Esophagus squamous epithelium (tissue), 5 donors: ENCODE measurements at regions not wholly inside any gene's neighbourhood (a gene's known extent, or its start where the extent isn't known, plus 50 kb on each side); places are given as distances from the start of the nearest gene placed in this dataset.
A peak's percentile ranks its signal among the peaks of the same experiment; 100 is the strongest.

ENCODE experiments used
- DNase-seq: peaks from one replicate; lab custom pipeline; 2025; lab: John Stamatoyannopoulos, UW
- H3K27ac ChIP-seq, 4 donors: fragments of 200-600 bp; sonication (generic); one replicate each; pipeline ENCODE4 v1.5.1; 2016 to 2019; ENCODE audit warnings: mild to moderate bottlenecking in 1 of 4
- H3K27me3 ChIP-seq, 4 donors: fragments of 200-600 bp; sonication (generic); 1 replicate in 3 of 4; 2 replicates in 1 of 4; pipeline versions ENCODE4 v1.5.1 to v1.6.0; 2017 to 2021; ENCODE audit warnings: antibody characterized with exemption in 1 of 4
- H3K36me3 ChIP-seq, 3 donors: fragments of 200-600 bp; sonication (generic); one replicate each; pipeline ENCODE4 v1.5.1; 2016 to 2019
- H3K4me1 ChIP-seq, 3 donors: fragments of 200-600 bp; sonication (generic); one replicate each; pipeline ENCODE4 v1.5.1; 2017 to 2019
- H3K4me3 ChIP-seq, 4 donors: fragments of 200-600 bp; sonication (generic); 1 replicate in 3 of 4; 2 replicates in 1 of 4; pipeline ENCODE4 v1.5.1; 2016 to 2019; ENCODE audit warnings: mild to moderate bottlenecking in 2 of 4, moderate library complexity in 1 of 4
- H3K9me3 ChIP-seq, 3 donors: fragments of 200-600 bp; sonication (generic); one replicate each; pipeline ENCODE4 v1.5.1; 2016 to 2019
- POLR2A ChIP-seq, 4 donors: fragments of 450-650 bp; IDR thresholded peaks; one replicate each; pipeline ENCODE4 v1.6.1; 2017; ENCODE audit warnings: antibody characterized with exemption in 4 of 4, mild to moderate bottlenecking in 4 of 4, moderate library complexity in 3 of 4
- WGBS, 2 donors: methylation state at CpG; one replicate each; pipeline ENCODE4 v1.1.5; 2018; 5-methylcytosine and 5-hydroxymethylcytosine counted together
- intact Hi-C: fragments of 100-400 bp; cut with DNase I; formaldehyde crosslinking; loops from one replicate; pipeline ENCODE4 v1.15.0; 2022
- TF ChIP-seq, protein P1 (sequence below), 6 experiments: fragments of 450-650 bp in 4 of 6; fragments of 200-600 bp in 2 of 6; sonication (generic) in 2 of 6; IDR thresholded peaks; one replicate each; pipeline ENCODE4 v1.5.1; 2016 to 2019; ENCODE audit warnings: antibody characterized with exemption in 6 of 6, mild to moderate bottlenecking in 4 of 6, moderate library complexity in 4 of 6
- donor health status: DM: yes; HTN: yes; CAD: no.

DNA sequence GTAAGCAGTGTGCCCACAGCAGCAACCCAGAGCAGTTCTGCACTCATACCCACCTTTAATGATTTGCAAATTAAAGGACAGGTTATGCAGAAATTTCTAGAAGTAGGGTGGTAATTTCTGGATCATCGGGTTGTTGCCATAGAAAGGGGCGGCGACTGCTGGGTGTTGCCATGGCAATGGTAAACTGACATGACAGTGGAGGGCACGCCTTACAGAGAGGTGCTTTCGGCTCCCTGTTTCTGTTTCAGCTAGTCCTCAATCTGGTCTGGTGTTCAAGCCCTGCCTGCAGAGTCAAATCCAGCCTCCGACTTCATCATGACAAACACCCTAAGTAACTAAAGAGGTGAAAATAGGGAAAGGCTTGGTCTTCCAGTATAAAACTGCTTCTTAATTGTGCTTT lies 667.7 kb downstream of the SOCS6 start:
- no peak for DNase-seq
- Histone ChIP-seq H3K27me3 (no peaks in the 10 kb centered on the region), H3K4me1 (no peaks in the 10 kb centered on the region), H3K4me3 (no peak overlapping the region), H3K9me3 (peaks cover 0 to 6% (median 0%) of the 10 kb centered on the region in 3 donors), H3K27ac (no peak overlapping the region), H3K36me3 (no peaks in the 10 kb centered on the region)
- WGBS, 2 donors, result 67 to 78% methylated on average over 5 to 6 of the region's 6 CpGs
- intact Hi-C loops, result no loop called here
- TF ChIP-seq, protein P1, sequence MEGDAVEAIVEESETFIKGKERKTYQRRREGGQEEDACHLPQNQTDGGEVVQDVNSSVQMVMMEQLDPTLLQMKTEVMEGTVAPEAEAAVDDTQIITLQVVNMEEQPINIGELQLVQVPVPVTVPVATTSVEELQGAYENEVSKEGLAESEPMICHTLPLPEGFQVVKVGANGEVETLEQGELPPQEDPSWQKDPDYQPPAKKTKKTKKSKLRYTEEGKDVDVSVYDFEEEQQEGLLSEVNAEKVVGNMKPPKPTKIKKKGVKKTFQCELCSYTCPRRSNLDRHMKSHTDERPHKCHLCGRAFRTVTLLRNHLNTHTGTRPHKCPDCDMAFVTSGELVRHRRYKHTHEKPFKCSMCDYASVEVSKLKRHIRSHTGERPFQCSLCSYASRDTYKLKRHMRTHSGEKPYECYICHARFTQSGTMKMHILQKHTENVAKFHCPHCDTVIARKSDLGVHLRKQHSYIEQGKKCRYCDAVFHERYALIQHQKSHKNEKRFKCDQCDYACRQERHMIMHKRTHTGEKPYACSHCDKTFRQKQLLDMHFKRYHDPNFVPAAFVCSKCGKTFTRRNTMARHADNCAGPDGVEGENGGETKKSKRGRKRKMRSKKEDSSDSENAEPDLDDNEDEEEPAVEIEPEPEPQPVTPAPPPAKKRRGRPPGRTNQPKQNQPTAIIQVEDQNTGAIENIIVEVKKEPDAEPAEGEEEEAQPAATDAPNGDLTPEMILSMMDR (IDR thresholded peaks at IDR 0.05), result no peak
- TF ChIP-seq POLR2A (IDR thresholded peaks at IDR 0.05), result no peak

- WGBS, 2 donors, result 71 to 84% methylated on average over 7 to 8 of the region's 8 CpGs
- H3K4me1 ChIP-seq, result no peaks in the 10 kb centered on the region
- intact Hi-C loops, result no loop called here
- no peak overlapping the region for H3K4me3 ChIP-seq
- H3K27ac ChIP-seq, result no peak overlapping the region
- DNase-seq, result no peak
- no peaks in the 10 kb centered on the region for H3K36me3 ChIP-seq
- no peaks in the 10 kb centered on the region for H3K27me3 ChIP-seq
- TF ChIP-seq, protein P1 (IDR thresholded peaks at IDR 0.05), result no peak
- no peak for TF ChIP-seq POLR2A (IDR thresholded peaks at IDR 0.05)
- H3K9me3 ChIP-seq, result no peaks in the 10 kb centered on the region
Measured at GRCh38 chr18:70936160-70936559, 647.3 kb downstream of the SOCS6 start.

DNA sequence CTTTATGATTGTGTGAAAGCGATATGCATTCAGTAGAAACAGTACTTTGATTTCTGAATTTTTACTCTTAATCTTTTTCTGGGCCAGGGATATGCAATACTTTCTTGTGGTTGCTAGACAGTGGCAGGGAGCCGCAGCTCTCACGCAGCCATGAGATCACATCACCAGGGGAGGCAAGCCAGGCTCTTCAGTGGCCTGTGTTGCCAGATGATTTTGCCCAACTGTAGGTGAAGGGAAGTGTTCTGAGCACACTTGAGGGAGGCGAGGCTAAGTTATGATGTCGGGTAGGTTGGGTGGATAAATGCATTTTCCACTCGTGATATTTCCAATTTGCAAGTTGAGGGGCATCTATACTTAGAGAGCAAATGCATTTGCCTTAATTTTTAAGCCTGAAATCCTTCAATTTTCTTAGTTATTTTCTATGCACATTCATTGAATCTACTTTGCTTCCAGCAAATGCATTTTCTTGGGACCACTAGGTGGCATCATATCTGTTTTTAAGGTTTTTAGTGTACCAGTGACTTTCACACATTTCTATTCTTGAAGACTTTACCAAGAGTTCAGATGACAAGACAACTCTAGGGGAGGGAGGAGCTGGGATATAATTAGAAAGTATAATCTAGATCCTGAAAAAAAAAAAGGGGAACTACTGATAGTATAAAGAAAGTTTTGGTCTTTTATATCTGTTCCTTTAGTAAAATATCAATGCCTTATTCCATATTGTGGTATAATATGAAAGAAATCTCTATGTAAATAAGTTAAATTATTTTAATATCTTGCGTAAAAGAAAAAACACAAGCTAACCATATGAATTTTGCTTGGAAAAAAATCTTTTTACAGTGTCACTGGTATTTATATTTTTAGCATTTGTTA lies 643.3 kb downstream of the SOCS6 start:
- no peaks in the 10 kb centered on the region for H3K36me3 ChIP-seq
- no peak for DNase-seq
- H3K4me3 ChIP-seq, result no peak overlapping the region
- H3K4me1 ChIP-seq, result no peaks in the 10 kb centered on the region
- H3K9me3 ChIP-seq, result no peaks in the 10 kb centered on the region
- TF ChIP-seq POLR2A (IDR thresholded peaks at IDR 0.05), result no peak
- TF ChIP-seq, protein P1 (IDR thresholded peaks at IDR 0.05), result peak in 2 of 6 experiments; percentile 12 to 13
- no peak overlapping the region for H3K27ac ChIP-seq
- no peaks in the 10 kb centered on the region for H3K27me3 ChIP-seq
- WGBS, 2 donors, result 52 to 62% methylated on average over 7 of the region's 7 CpGs
- intact Hi-C loops, result no loop called here

DNA sequence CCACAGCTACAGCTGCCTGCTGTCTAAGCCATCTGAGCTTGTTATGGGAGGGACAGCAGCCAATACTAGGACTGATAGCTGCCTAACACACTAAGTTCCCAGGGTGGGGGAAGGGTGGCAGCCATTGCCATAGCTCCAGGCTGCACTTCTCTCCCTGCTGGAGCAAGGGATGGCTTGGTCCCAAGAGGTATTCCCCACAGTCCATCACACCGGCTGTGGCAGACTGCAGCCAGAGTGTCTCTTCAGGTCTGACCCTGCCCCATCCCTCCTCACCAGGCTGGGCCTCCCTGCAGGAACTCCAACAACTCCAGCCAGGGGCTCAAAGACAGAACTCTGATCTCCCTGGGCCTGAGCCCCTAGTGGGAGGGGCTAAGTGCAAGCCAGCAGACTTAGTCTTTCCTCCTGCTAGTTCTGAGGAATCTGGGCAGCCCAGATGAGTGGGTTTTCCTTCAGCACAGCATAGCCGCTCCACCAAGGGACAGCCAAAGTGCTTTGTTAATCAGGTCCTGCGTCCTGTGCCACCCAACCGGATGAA lies 632.1 kb downstream of the SOCS6 start:
- 78 to 100% methylated on average over 1 to 4 of the region's 4 CpGs for WGBS, 2 donors
- no peak overlapping the region for H3K4me3 ChIP-seq
- H3K27me3 ChIP-seq, result no peaks in the 10 kb centered on the region
- no peaks in the 10 kb centered on the region for H3K4me1 ChIP-seq
- no peak for DNase-seq
- intact Hi-C loops, result no loop called here
- H3K27ac ChIP-seq, result no peak overlapping the region
- peaks cover 0 to 20% (median 6%) of the 10 kb centered on the region in 3 donors for H3K9me3 ChIP-seq
- no peak for TF ChIP-seq POLR2A (IDR thresholded peaks at IDR 0.05)
- TF ChIP-seq, protein P1 (IDR thresholded peaks at IDR 0.05), result no peak
- H3K36me3 ChIP-seq, result no peaks in the 10 kb centered on the region

DNA sequence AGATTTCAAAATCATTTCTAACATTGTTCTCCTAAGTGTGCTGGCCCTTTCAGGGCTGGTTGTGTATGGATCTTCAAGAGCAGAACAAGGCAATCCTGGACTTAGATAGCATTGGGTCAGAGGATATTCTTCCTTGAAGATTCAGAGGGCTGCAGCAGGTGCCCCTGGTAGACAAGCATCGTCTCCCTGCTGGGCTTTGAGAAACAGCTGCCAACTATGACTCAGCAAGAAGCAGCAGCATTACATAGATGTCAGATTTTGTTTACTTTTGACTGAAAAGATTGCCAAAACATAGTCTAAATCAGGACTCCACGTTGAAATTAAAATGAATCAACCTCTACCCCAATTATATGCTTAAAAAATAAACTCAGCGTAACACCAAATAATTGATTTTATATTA lies 618.8 kb downstream of the SOCS6 start:
- no peak for DNase-seq
- Histone ChIP-seq H3K36me3 (no peaks in the 10 kb centered on the region), H3K27me3 (no peaks in the 10 kb centered on the region), H3K4me3 (no peak overlapping the region), H3K27ac (no peak overlapping the region), H3K4me1 (no peaks in the 10 kb centered on the region), H3K9me3 (peaks cover 0 to 4% (median 0%) of the 10 kb centered on the region in 3 donors)
- no peak for TF ChIP-seq POLR2A (IDR thresholded peaks at IDR 0.05)
- TF ChIP-seq, protein P1 (IDR thresholded peaks at IDR 0.05), result no peak
- intact Hi-C loops, result no loop called here
- WGBS, 2 donors, result 23 to 27% methylated on average over 3 of the region's 3 CpGs
